SK-N-MC (cell line): ENCODE measurements at regions not wholly inside any gene's neighbourhood (a gene's known extent, or its start where the extent isn't known, plus 50 kb on each side); places are given as distances from the start of the nearest gene placed in this dataset.

Source experiments
- EZH2 ChIP-seq: fragments of 200-600 bp; sonication (generic); IDR thresholded peaks from one replicate; pipeline ENCODE4 v1.6.1; 2017; ENCODE audit warnings: antibody characterized with exemption
- FOXP2 ChIP-seq: optimal IDR thresholded peaks from 2 replicates; pipeline ENCODE3; 2011; ENCODE audit warnings: mild to moderate bottlenecking, moderate library complexity; ENCODE audit not compliant: insufficient read depth; ENCODE audit errors: extremely low read length, control extremely low read depth
- POLR2AphosphoS5 ChIP-seq: IDR thresholded peaks from 2 replicates; pipeline ENCODE4 v1.6.1; 2012; ENCODE audit warnings: mild to moderate bottlenecking, low read depth, low read length, borderline replicate concordance

GRCh38 chr20:50399555-50399916 is 110.6 kb upstream of the PTPN1 start:
- TF ChIP-seq EZH2 = no peak
- no peak for TF ChIP-seq POLR2AphosphoS5
- TF ChIP-seq FOXP2 = no peak
